RPMI8226 (cell line): ENCODE measurements at regions not wholly inside any gene's neighbourhood (a gene's known extent, or its start where the extent isn't known, plus 50 kb on each side); places are given as distances from the start of the nearest gene placed in this dataset.

Source experiments
- DNase-seq: peaks from one replicate; pipeline ENCODE4 v3.0.0-alpha.2; 2015

- DNase-seq, result no peak
Observed at GRCh38 chr18:61612517-61612916, 279.3 kb downstream of the CDH20 start.

DNA sequence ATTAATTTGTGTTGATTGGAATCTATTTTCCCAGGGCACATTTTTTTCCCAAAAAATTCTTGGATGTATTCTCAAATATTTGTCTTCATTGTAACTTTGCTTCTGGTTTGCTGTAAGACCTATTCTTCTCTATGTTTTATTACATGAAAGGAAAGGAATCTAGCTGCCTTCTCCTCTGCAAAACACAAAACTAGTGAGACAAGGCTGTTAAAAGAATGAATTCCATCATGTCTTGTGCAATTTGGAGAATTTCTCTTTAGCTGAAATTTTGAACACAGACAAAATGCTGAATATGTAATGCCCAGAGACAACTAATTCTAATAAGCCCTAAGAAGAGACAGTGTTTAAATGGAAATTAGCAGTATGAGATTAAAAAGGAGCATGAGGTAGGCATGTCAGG, 275.9 kb downstream of the CDH20 start:
- DNase-seq, result no peak

- DNase-seq, result no peak
Observed at GRCh38 chr18:61608316-61608715, 275.1 kb downstream of the CDH20 start.

DNA sequence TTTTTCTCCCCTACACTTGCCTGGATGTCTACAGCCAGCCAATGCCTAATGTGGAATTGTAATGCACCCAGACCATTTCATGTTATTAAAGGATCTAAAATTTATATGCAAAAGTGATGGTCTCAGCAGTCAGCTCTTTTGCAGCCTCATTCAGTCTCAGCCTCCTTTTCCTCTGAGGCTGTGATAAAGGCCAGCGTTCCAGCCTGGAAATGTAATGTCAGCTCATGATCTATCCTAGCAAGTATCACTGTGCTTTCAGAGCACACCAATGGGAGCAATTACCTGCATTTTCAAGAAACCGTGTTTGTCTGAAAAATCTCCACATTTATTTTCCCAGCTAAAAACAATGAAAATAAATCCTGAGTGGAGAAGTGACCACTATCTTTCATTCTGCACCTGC, 274.6 kb downstream of the CDH20 start:
- no peak for DNase-seq

DNA sequence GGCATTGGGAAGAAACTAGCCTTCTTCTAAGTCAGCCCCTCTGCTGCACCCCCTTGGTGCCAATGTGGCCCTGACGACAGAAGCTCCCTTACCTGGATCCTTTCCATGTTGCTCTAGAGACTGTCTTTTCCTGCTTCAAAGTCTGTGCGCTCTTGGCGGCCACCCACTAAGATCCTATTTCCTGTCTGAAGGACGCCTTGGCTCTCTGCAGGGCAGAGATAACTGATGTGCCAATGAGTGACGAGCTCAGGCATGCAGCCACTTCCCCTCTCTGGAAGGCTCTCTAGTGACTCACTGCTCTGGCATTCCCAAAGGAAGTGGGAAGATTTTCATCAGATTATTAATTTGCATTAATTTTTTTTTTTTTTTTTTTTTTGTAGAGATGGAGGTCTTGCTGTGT, 273.5 kb downstream of the CDH20 start:
- no peak for DNase-seq

DNA sequence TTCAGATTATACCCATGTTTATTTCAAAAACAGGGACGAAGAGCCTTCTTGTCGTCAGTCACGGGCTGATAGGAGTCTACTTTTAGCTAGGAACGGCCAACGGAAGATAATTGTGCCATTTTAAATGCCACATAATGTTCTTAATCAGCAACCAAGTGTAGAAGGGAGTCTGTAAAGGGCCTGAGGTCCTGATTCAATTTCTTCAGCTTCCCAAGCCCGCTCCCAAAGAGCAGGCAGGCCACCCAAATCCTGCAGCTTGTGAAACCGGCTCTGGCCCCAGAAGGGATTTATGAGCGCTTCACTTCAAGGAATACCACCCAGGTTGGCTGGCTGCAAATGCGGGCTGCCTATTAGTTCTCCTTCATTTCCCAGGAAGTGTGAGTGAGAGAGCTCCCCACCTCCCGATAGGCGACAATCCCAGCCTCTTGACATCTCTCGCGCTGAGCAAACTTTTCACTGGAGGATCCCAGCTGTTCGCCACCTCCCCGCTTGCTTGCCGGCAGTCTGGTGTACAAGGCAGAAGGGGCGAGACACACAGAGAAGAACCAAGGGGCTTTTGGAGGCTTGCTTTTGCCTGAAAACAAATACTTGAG, 272.9 kb downstream of the CDH20 start:
- no peak for DNase-seq

DNA sequence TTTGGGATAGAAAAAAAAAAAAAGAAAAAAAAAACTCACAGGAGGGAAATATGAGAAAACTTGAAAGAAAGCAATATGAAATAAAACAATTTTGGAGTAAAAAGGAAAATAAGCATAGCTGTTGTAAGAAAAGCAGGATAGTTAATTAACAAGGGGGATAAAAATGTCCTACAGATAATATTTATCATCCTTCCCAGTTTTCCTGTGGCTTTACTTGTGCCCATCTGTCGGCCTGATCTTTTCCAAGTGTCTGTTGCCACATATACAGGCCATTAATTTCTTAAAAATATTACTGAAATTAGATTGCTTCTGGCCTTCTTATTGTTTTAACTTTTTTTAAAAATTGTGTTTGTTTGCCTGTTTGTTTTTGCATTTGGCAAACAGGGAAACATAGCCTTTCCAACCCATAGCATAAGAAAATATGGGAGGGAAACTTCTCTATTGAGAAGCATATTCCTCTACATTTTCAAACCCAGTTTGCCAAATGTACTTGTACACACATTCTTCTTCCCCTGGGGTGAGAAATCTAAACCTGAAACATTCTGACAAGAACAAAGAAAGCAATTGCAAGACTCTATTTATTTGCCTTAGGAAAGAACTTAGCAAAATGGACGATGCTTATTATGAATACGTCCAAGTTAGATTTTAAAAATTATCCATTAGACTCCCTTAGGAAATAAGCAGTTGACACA, 272.3 kb downstream of the CDH20 start:
- no peak for DNase-seq
